H9 (cell line): ENCODE measurements at regions not wholly inside any gene's neighbourhood (a gene's known extent, or its start where the extent isn't known, plus 50 kb on each side); places are given as distances from the start of the nearest gene placed in this dataset.
A peak's percentile ranks its signal among the peaks of the same experiment; 100 is the strongest.

Experiments
- DNase-seq: peaks from one replicate; pipeline ENCODE4 v3.0.0-alpha.2; 2017
- H2AFZ ChIP-seq: one replicate; pipeline ENCODE4 v1.6.1; 2013; ENCODE audit warnings: mild to moderate bottlenecking, low read length, control low read depth, moderate library complexity
- H2AK5ac ChIP-seq: 2 replicates; pipeline ENCODE4 v1.6.1; 2013; ENCODE audit warnings: low read length, control low read depth, mixed read lengths; ENCODE audit not compliant: insufficient read length
- H2BK120ac ChIP-seq: one replicate; pipeline ENCODE4 v1.6.1; 2013; ENCODE audit warnings: low read depth, mild to moderate bottlenecking, low read length, control low read depth, inconsistent platforms; ENCODE audit not compliant: poor library complexity, severe bottlenecking
- H2BK12ac ChIP-seq: 2 replicates; pipeline ENCODE4 v1.6.1; 2013; ENCODE audit warnings: low read length, control low read depth, mixed read lengths, low read depth; ENCODE audit not compliant: insufficient read length
- H2BK15ac ChIP-seq: 2 replicates; pipeline ENCODE4 v1.6.1; 2013; ENCODE audit warnings: low read depth, low read length, control low read depth
- H2BK20ac ChIP-seq: one replicate; pipeline ENCODE4 v1.6.1; 2013; ENCODE audit warnings: low read depth, mild to moderate bottlenecking, low read length, control low read depth, inconsistent platforms; ENCODE audit not compliant: poor library complexity, severe bottlenecking
- H2BK5ac ChIP-seq: 2 replicates; pipeline ENCODE4 v1.6.1; 2013; ENCODE audit warnings: low read length, control low read depth, mixed read lengths; ENCODE audit not compliant: insufficient read length
- H3K14ac ChIP-seq: 2 replicates; pipeline ENCODE4 v1.6.1; 2013; ENCODE audit warnings: low read length, control low read depth; ENCODE audit not compliant: insufficient read depth
- H3K18ac ChIP-seq: 2 replicates; pipeline ENCODE4 v1.6.1; 2013; ENCODE audit warnings: low read depth, mild to moderate bottlenecking, mixed read lengths, low read length, control low read depth; ENCODE audit not compliant: insufficient read length
- H3K23ac ChIP-seq: 2 replicates; pipeline ENCODE4 v1.6.1; 2013; ENCODE audit warnings: low read length, control low read depth, mixed read lengths, low read depth; ENCODE audit not compliant: insufficient read length
- H3K23me2 ChIP-seq: 2 replicates; pipeline ENCODE4 v1.6.1; 2013; ENCODE audit warnings: low read depth, mild to moderate bottlenecking, mixed read lengths, low read length, control low read depth; ENCODE audit not compliant: insufficient read length, poor library complexity, severe bottlenecking
- H3K27ac ChIP-seq: 2 replicates; pipeline ENCODE4 v1.5.1; 2013; ENCODE audit warnings: low read length, control low read depth, mixed read lengths, low read depth; ENCODE audit not compliant: insufficient read length
- H3K27me3 ChIP-seq: 2 replicates; pipeline ENCODE4 v1.6.1; 2013; ENCODE audit warnings: low read length, control low read depth, inconsistent platforms; ENCODE audit not compliant: insufficient read depth
- H3K4ac ChIP-seq: 2 replicates; pipeline ENCODE4 v1.6.1; 2013; ENCODE audit warnings: low read depth, mild to moderate bottlenecking, control low read depth, inconsistent platforms, low read length, moderate library complexity
- H3K4me1 ChIP-seq: 2 replicates; pipeline ENCODE4 v1.6.1; 2013; ENCODE audit warnings: low read length, control low read depth, inconsistent platforms; ENCODE audit not compliant: insufficient read depth
- H3K4me2 ChIP-seq: 2 replicates; pipeline ENCODE4 v1.6.1; 2013; ENCODE audit warnings: low read length, control low read depth, mixed read lengths; ENCODE audit not compliant: insufficient read length, insufficient read depth
- H3K56ac ChIP-seq: 2 replicates; pipeline ENCODE4 v1.6.1; 2013; ENCODE audit warnings: low read depth, mild to moderate bottlenecking, mixed read lengths, low read length, control low read depth; ENCODE audit not compliant: insufficient read length
- H3K79me1 ChIP-seq: 2 replicates; pipeline ENCODE4 v1.6.1; 2013; ENCODE audit warnings: low read depth, mild to moderate bottlenecking, moderate library complexity, low read length, control low read depth, inconsistent platforms; ENCODE audit not compliant: insufficient read depth, poor library complexity, severe bottlenecking
- H3K79me2 ChIP-seq: 2 replicates; pipeline ENCODE4 v1.6.1; 2013; ENCODE audit warnings: low read length, control low read depth, inconsistent platforms; ENCODE audit not compliant: insufficient read depth
- H3K9ac ChIP-seq: 2 replicates; pipeline ENCODE4 v1.6.1; 2013; ENCODE audit warnings: low read length, control low read depth, mixed read lengths; ENCODE audit not compliant: insufficient read length; ENCODE audit errors: extremely low read depth
- H3K9me3 ChIP-seq: one replicate; pipeline ENCODE4 v1.6.1; 2013; ENCODE audit warnings: low read depth, low read length, inconsistent platforms; ENCODE audit not compliant: control insufficient read depth
- H3T11ph ChIP-seq: one replicate; pipeline ENCODE4 v1.6.1; 2013; ENCODE audit warnings: mild to moderate bottlenecking, low read length, control low read depth, inconsistent platforms
- H4K20me1 ChIP-seq: one replicate; pipeline ENCODE4 v1.6.1; 2013; ENCODE audit not compliant: control insufficient read depth, insufficient read length, insufficient read depth
- H4K5ac ChIP-seq: 2 replicates; pipeline ENCODE4 v1.6.1; 2013; ENCODE audit warnings: low read depth, mild to moderate bottlenecking, mixed read lengths, low read length, control low read depth; ENCODE audit not compliant: insufficient read length
- H4K8ac ChIP-seq: replicated peaks from 2 replicates; pipeline ENCODE4 v1.6.1; 2013; ENCODE audit warnings: low read length, control low read depth, mixed read lengths, low read depth; ENCODE audit not compliant: insufficient read length
- H4K91ac ChIP-seq: 2 replicates; pipeline ENCODE4 v1.6.1; 2013; ENCODE audit warnings: low read depth, mild to moderate bottlenecking, moderate library complexity, mixed read lengths, low read length, control low read depth; ENCODE audit not compliant: insufficient read length
- H3K27ac Mint-ChIP-seq, 3 experiments: 2 replicates in 2 of 3; 3 replicates in 1 of 3; pipeline ENCODE4 v1.8.0; 2020 to 2021; ENCODE audit warnings: mixed read lengths in 3 of 3, mild to moderate bottlenecking in 1 of 3, moderate library complexity in 1 of 3
- H3K27me3 Mint-ChIP-seq: 2 replicates; pipeline ENCODE4 v1.8.0; 2021; ENCODE audit warnings: low read depth, mild to moderate bottlenecking, moderate library complexity, mixed read lengths
- H3K36me3 Mint-ChIP-seq, 3 experiments: 2 replicates in 2 of 3; 3 replicates in 1 of 3; pipeline ENCODE4 v1.8.0; 2020 to 2021; ENCODE audit warnings: low read depth in 3 of 3, mixed read lengths in 3 of 3; ENCODE audit not compliant: insufficient read depth in 1 of 3
- H3K4me1 Mint-ChIP-seq, 2 experiments: 2 replicates each; pipeline ENCODE4 v1.8.0; 2020; ENCODE audit warnings: mixed read lengths in 2 of 2
- H3K4me3 Mint-ChIP-seq, 2 experiments: 2 replicates in 1 of 2; 3 replicates in 1 of 2; pipeline ENCODE4 v1.8.0; 2020 to 2021; ENCODE audit warnings: mild to moderate bottlenecking in 2 of 2, mixed read lengths in 2 of 2, moderate library complexity in 1 of 2
- H3K9me3 Mint-ChIP-seq, 2 experiments: 2 replicates in 1 of 2; 3 replicates in 1 of 2; pipeline ENCODE4 v1.8.0; 2020; ENCODE audit warnings: mild to moderate bottlenecking in 2 of 2, mixed read lengths in 2 of 2, moderate library complexity in 1 of 2
- CTCF ChIP-seq: fragments of 200-600 bp; sonication (generic); conservative IDR thresholded peaks from 3 replicates; pipeline ENCODE4 v1.8.0; 2021; ENCODE audit warnings: antibody characterized with exemption, mild to moderate bottlenecking
- WGBS: extraction: QIAGEN DNeasy Blood & Tissue Kit; methylation state at CpG from one replicate; pipeline ENCODE4 v1.1.7; 2013; ENCODE audit warnings: missing lambda C conversion rate, low lambda C conversion rate, mixed read lengths; ENCODE audit not compliant: insufficient read length; ENCODE audit errors: extremely low coverage; 5-methylcytosine and 5-hydroxymethylcytosine counted together

- Histone ChIP-seq H3K27me3 (no peaks in the 10 kb centered on the region), H3K18ac (no peak overlapping the region), H4K8ac (no peak overlapping the region), H3K9ac (no peak overlapping the region), H3T11ph (no peak overlapping the region), H2BK5ac (no peak overlapping the region), H2AK5ac (no peak overlapping the region), H3K4me2 (no peak overlapping the region), H2BK20ac (no peak overlapping the region), H2BK12ac (no peak overlapping the region), H3K27ac (no peak overlapping the region), H2BK120ac (no peak overlapping the region), H3K56ac (no peak overlapping the region), H3K23ac (no peak overlapping the region), H3K23me2 (no peaks in the 10 kb centered on the region), H3K79me1 (no peaks in the 10 kb centered on the region), H3K9me3 (no peaks in the 10 kb centered on the region), H2AFZ (no peak overlapping the region), H4K5ac (no peak overlapping the region), H4K20me1 (no peaks in the 10 kb centered on the region), H3K79me2 (no peaks in the 10 kb centered on the region), H2BK15ac (no peak overlapping the region), H3K14ac (no peak overlapping the region), H3K4me1 (no peaks in the 10 kb centered on the region), H3K4ac (no peak overlapping the region), H4K91ac (no peak overlapping the region)
- Mint-ChIP-seq H3K4me3 (no peak overlapping the region), H3K36me3 (no peaks in the 10 kb centered on the region; a peak in 1 of 7 replicates), H3K9me3 (no peaks in the 10 kb centered on the region), H3K4me1 (peaks cover 2 to 3% of the 10 kb centered on the region in 2 experiments; a peak in 1 of 4 replicates), H3K27ac (peak overlapping the region in 1 of 3 experiments; percentile 57; a peak in 1 of 7 replicates), H3K27me3 (no peaks in the 10 kb centered on the region)
- no CpG with 5 or more reads among the region's 7 CpGs for WGBS
- no peak for TF ChIP-seq CTCF
- DNase-seq: no peak
These were observed 82.6 kb downstream of the CETN3 start for GRCh38 chr5:90326995-90327394.
